GM10266 (cell line): ENCODE measurements at regions not wholly inside any gene's neighbourhood (a gene's known extent, or its start where the extent isn't known, plus 50 kb on each side); places are given as distances from the start of the nearest gene placed in this dataset.

Source experiments
- DNase-seq: peaks from one replicate; pipeline ENCODE4 v3.0.0; 2012; ENCODE audit errors: extremely low spot score
- TF ChIP-seq, protein P1 (sequence below): IDR thresholded peaks from 2 replicates; pipeline ENCODE4 v1.5.1; 2012; ENCODE audit warnings: mild to moderate bottlenecking, low read depth; ENCODE audit not compliant: control insufficient read depth, insufficient read depth; ENCODE audit errors: missing control alignments

- TF ChIP-seq, protein P1, sequence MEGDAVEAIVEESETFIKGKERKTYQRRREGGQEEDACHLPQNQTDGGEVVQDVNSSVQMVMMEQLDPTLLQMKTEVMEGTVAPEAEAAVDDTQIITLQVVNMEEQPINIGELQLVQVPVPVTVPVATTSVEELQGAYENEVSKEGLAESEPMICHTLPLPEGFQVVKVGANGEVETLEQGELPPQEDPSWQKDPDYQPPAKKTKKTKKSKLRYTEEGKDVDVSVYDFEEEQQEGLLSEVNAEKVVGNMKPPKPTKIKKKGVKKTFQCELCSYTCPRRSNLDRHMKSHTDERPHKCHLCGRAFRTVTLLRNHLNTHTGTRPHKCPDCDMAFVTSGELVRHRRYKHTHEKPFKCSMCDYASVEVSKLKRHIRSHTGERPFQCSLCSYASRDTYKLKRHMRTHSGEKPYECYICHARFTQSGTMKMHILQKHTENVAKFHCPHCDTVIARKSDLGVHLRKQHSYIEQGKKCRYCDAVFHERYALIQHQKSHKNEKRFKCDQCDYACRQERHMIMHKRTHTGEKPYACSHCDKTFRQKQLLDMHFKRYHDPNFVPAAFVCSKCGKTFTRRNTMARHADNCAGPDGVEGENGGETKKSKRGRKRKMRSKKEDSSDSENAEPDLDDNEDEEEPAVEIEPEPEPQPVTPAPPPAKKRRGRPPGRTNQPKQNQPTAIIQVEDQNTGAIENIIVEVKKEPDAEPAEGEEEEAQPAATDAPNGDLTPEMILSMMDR = no peak
Observed at GRCh38 chr5:62681117-62681850, 102.7 kb downstream of the LRRC70 start.

DNA sequence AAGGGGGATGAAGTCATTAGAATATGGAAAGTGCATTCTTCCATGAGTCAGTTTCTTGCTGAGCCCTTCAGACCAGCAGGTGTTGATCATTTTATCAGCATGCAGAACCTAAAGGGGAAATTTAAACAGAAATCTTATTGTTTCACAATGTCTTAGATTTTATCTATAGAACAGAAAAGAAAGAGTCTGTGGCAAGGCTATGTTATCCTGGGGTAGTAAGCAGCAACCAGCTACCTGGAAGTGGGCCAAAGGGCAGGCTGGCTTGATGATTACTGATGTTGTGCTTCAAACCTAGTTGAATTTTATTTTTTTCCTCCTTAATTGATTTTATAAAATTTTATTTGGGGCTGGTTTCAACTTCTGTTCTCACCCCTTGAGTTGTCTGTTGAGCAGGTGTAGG is 101.5 kb downstream of the LRRC70 start:
- TF ChIP-seq, protein P1 = no peak
- DNase-seq = no peak

More at GRCh38 chr5:62681117-62681850, 102.7 kb downstream of the LRRC70 start:
- no peak for DNase-seq
